ENCODE measurements at regions not wholly inside any gene's neighbourhood (a gene's known extent, or its start where the extent isn't known, plus 50 kb on each side); places are given as distances from the start of the nearest gene placed in this dataset.
"Not testable (repeated sequence)": the region's sequence is repeated elsewhere in the genome, so short reads cannot be mapped to it uniquely, and the experiment has no call there.

- TF ChIP-seq CTCF (IDR thresholded peaks at IDR 0.05; ENCODE audit: unreplicated experiment): peak; percentile 76
- H3K4me1 Mint-ChIP-seq (ENCODE audit: low read depth): no peaks in the 10 kb centered on the region
- H3K36me3 Mint-ChIP-seq (ENCODE audit: insufficient read depth): no peaks in the 10 kb centered on the region
- no peak overlapping the region for H3K4me3 Mint-ChIP-seq (ENCODE audit: low read depth)
- DNase-seq (ENCODE audit: low spot score, unreplicated experiment): peak; percentile 44
- H3K9me3 Mint-ChIP-seq (ENCODE audit: low read depth): no peaks in the 10 kb centered on the region
- no peak overlapping the region for H3K27ac Mint-ChIP-seq
- H3K27me3 Mint-ChIP-seq: peaks cover 23% of the 10 kb centered on the region
Observed at GRCh38 chr3:34106879-34107278, 308.4 kb downstream of the PDCD6IP start.

GRCh38 chr3:34107669-34108068 lies 309.2 kb downstream of the PDCD6IP start:
- no peak for DNase-seq (ENCODE audit: low spot score, unreplicated experiment)
- Mint-ChIP-seq H3K27me3 (peaks cover 15% of the 10 kb centered on the region), H3K9me3 (ENCODE audit: low read depth) (no peaks in the 10 kb centered on the region), H3K36me3 (ENCODE audit: insufficient read depth) (no peaks in the 10 kb centered on the region), H3K4me3 (ENCODE audit: low read depth) (no peak overlapping the region), H3K27ac (no peak overlapping the region), H3K4me1 (ENCODE audit: low read depth) (no peaks in the 10 kb centered on the region)
- TF ChIP-seq CTCF (IDR thresholded peaks at IDR 0.05; ENCODE audit: unreplicated experiment): no peak

- Mint-ChIP-seq H3K4me3 (ENCODE audit: low read depth) (no peak overlapping the region), H3K36me3 (ENCODE audit: insufficient read depth) (no peaks in the 10 kb centered on the region), H3K27me3 (peaks cover 15% of the 10 kb centered on the region), H3K27ac (no peak overlapping the region), H3K4me1 (ENCODE audit: low read depth) (no peaks in the 10 kb centered on the region), H3K9me3 (ENCODE audit: low read depth) (no peaks in the 10 kb centered on the region)
- TF ChIP-seq CTCF (IDR thresholded peaks at IDR 0.05; ENCODE audit: unreplicated experiment): no peak
- DNase-seq (ENCODE audit: low spot score, unreplicated experiment): no peak
Observed at GRCh38 chr3:34109021-34109420, 310.6 kb downstream of the PDCD6IP start.

GRCh38 chr3:34109846-34110245 lies 311.4 kb downstream of the PDCD6IP start:
- H3K9me3 Mint-ChIP-seq (ENCODE audit: low read depth): no peaks in the 10 kb centered on the region
- no peak overlapping the region for H3K4me3 Mint-ChIP-seq (ENCODE audit: low read depth)
- H3K36me3 Mint-ChIP-seq (ENCODE audit: insufficient read depth): no peaks in the 10 kb centered on the region
- H3K4me1 Mint-ChIP-seq (ENCODE audit: low read depth): no peaks in the 10 kb centered on the region
- TF ChIP-seq CTCF (IDR thresholded peaks at IDR 0.05; ENCODE audit: unreplicated experiment): no peak
- DNase-seq (ENCODE audit: low spot score, unreplicated experiment): no peak
- H3K27me3 Mint-ChIP-seq: peaks cover 10% of the 10 kb centered on the region
- no peak overlapping the region for H3K27ac Mint-ChIP-seq

GRCh38 chr3:34111361-34111760 lies 312.9 kb downstream of the PDCD6IP start:
- Mint-ChIP-seq H3K27ac (no peak overlapping the region), H3K9me3 (ENCODE audit: low read depth) (peaks cover 8% of the 10 kb centered on the region), H3K27me3 (no peaks in the 10 kb centered on the region), H3K4me3 (ENCODE audit: low read depth) (no peak overlapping the region), H3K4me1 (ENCODE audit: low read depth) (no peaks in the 10 kb centered on the region), H3K36me3 (ENCODE audit: insufficient read depth) (no peaks in the 10 kb centered on the region)
- DNase-seq (ENCODE audit: low spot score, unreplicated experiment): no peak
- no peak for TF ChIP-seq CTCF (IDR thresholded peaks at IDR 0.05; ENCODE audit: unreplicated experiment)

- H3K4me1 Mint-ChIP-seq (ENCODE audit: low read depth); DNase-seq (ENCODE audit: low spot score, unreplicated experiment); H3K4me3 Mint-ChIP-seq (ENCODE audit: low read depth); H3K27me3 Mint-ChIP-seq; H3K27ac Mint-ChIP-seq; H3K36me3 Mint-ChIP-seq (ENCODE audit: insufficient read depth): not testable (repeated sequence)
- H3K9me3 Mint-ChIP-seq (ENCODE audit: low read depth): peaks cover 12% of the 10 kb centered on the region
Observed at GRCh38 chr3:34112261-34112660, 313.8 kb downstream of the PDCD6IP start.
